MM.1S (cell line): ENCODE measurements at regions not wholly inside any gene's neighbourhood (a gene's known extent, or its start where the extent isn't known, plus 50 kb on each side); places are given as distances from the start of the nearest gene placed in this dataset.

Experiments used
- DNase-seq: peaks from one replicate; pipeline ENCODE4 v3.0.0-alpha.2; 2015
- H2AFZ ChIP-seq: fragments of 300-600 bp; sonication (generic); 2 replicates; pipeline ENCODE4 v1.6.0; 2016; ENCODE audit warnings: antibody characterized with exemption, low read length
- H3F3A ChIP-seq: fragments of 300-600 bp; sonication (generic); 2 replicates; pipeline ENCODE4 v1.6.1; 2016; ENCODE audit warnings: mild to moderate bottlenecking, antibody characterized with exemption, low read length, moderate library complexity, mixed read lengths; ENCODE audit not compliant: insufficient read depth
- H3K27ac ChIP-seq: fragments of 300-600 bp; sonication (generic); 2 replicates; pipeline ENCODE4 v1.5.1; 2016; ENCODE audit warnings: mild to moderate bottlenecking, low read length
- H3K27me3 ChIP-seq: fragments of 300-600 bp; sonication (generic); replicated peaks from 2 replicates; pipeline ENCODE4 v1.6.0; 2016; ENCODE audit warnings: low read length; ENCODE audit not compliant: insufficient read depth
- H3K36me3 ChIP-seq: fragments of 300-600 bp; sonication (generic); replicated peaks from 2 replicates; pipeline ENCODE4 v1.6.1; 2016; ENCODE audit warnings: mild to moderate bottlenecking, low read length, mixed read lengths; ENCODE audit not compliant: insufficient read depth
- H3K4me1 ChIP-seq: fragments of 300-600 bp; sonication (generic); 2 replicates; pipeline ENCODE4 v1.6.1; 2016; ENCODE audit warnings: low read length, mixed read lengths
- H3K4me2 ChIP-seq: fragments of 300-600 bp; sonication (generic); 2 replicates; pipeline ENCODE4 v1.6.0; 2016; ENCODE audit warnings: low read depth, low read length
- H3K4me3 ChIP-seq: fragments of 300-600 bp; sonication (generic); 2 replicates; pipeline ENCODE4 v1.5.1; 2016; ENCODE audit warnings: low read length, mixed read lengths
- H3K79me2 ChIP-seq: fragments of 300-600 bp; sonication (generic); 2 replicates; pipeline ENCODE4 v1.6.1; 2016; ENCODE audit warnings: mixed run types, low read length, mixed read lengths
- H3K9ac ChIP-seq: fragments of 300-600 bp; sonication (generic); 2 replicates; pipeline ENCODE4 v1.6.1; 2016; ENCODE audit warnings: low read length, mixed read lengths
- H3K9me2 ChIP-seq: fragments of 300-600 bp; sonication (generic); replicated peaks from 2 replicates; pipeline ENCODE4 v1.6.1; 2016; ENCODE audit warnings: mild to moderate bottlenecking, low read length, mixed read lengths; ENCODE audit not compliant: insufficient read depth
- H3K9me3 ChIP-seq: fragments of 300-600 bp; sonication (generic); replicated peaks from 2 replicates; pipeline ENCODE4 v1.6.1; 2016; ENCODE audit warnings: mild to moderate bottlenecking, low read length, mixed read lengths; ENCODE audit not compliant: insufficient read depth
- H4K20me1 ChIP-seq: fragments of 300-600 bp; sonication (generic); 2 replicates; pipeline ENCODE4 v1.6.1; 2016; ENCODE audit warnings: mild to moderate bottlenecking, low read length, moderate library complexity, mixed read lengths; ENCODE audit not compliant: insufficient read depth
- EZH2 ChIP-seq: fragments of 300-600 bp; sonication (generic); optimal IDR thresholded peaks from 2 replicates; pipeline ENCODE3; 2017; ENCODE audit warnings: low read depth, mild to moderate bottlenecking, antibody characterized with exemption, low read length, mixed read lengths
- EZH2phosphoT487 ChIP-seq: fragments of 300-600 bp; sonication (generic); IDR thresholded peaks from 2 replicates; pipeline ENCODE4 v1.6.1; 2018; ENCODE audit warnings: antibody characterized with exemption, low read length
- TF ChIP-seq, protein P1 (sequence below): fragments of 300-600 bp; sonication (generic); IDR thresholded peaks from 2 replicates; pipeline ENCODE4 v1.5.1; 2016; ENCODE audit warnings: antibody characterized with exemption, low read length, mixed read lengths

DNA sequence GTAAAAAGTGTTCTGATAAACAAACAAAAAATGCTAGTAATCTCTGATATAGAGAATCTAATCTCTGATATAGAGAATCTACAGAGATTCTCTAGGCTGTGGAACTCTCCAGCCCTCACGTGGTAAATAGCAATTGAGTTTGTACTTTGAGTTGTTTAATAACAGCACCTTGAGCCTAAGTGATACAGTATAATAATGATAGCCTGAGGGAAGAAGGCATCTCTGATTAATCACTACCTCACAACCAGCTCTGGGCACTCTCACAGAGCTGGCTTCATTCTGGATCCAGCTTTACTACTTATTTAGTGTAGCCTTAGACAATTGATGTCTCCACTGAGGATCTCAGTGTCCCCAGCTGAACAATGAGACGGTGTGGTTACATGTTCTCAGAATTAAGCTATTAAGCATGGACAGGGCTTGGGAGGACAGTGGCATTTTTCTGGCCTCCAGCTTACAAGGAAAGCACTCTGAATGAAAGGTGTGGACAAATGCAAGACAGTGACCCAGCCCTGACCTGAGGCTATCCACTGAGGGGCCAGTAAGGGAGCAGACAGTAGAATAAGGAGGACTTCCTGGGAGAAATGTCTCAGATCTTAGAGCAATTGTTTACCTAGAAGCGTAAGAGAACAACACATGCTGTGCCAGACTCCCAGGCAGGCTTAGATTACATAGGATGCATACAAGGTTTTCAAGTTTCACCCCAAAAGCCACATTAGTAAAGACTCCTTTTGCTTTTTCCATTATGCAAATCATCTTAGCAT lies 88.7 kb upstream of the DRD2 start:
- Histone ChIP-seq H3F3A (no peaks in the 10 kb centered on the region), H2AFZ (no peak overlapping the region), H3K4me2 (no peak overlapping the region), H3K27ac (no peak overlapping the region), H3K36me3 (no peaks in the 10 kb centered on the region), H4K20me1 (no peaks in the 10 kb centered on the region), H3K9ac (no peak overlapping the region), H3K9me3 (no peaks in the 10 kb centered on the region), H3K9me2 (no peaks in the 10 kb centered on the region), H3K79me2 (no peaks in the 10 kb centered on the region), H3K4me3 (no peak overlapping the region), H3K27me3 (no peaks in the 10 kb centered on the region), H3K4me1 (no peaks in the 10 kb centered on the region)
- DNase-seq = no peak
- TF ChIP-seq, protein P1, sequence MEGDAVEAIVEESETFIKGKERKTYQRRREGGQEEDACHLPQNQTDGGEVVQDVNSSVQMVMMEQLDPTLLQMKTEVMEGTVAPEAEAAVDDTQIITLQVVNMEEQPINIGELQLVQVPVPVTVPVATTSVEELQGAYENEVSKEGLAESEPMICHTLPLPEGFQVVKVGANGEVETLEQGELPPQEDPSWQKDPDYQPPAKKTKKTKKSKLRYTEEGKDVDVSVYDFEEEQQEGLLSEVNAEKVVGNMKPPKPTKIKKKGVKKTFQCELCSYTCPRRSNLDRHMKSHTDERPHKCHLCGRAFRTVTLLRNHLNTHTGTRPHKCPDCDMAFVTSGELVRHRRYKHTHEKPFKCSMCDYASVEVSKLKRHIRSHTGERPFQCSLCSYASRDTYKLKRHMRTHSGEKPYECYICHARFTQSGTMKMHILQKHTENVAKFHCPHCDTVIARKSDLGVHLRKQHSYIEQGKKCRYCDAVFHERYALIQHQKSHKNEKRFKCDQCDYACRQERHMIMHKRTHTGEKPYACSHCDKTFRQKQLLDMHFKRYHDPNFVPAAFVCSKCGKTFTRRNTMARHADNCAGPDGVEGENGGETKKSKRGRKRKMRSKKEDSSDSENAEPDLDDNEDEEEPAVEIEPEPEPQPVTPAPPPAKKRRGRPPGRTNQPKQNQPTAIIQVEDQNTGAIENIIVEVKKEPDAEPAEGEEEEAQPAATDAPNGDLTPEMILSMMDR = no peak
- TF ChIP-seq EZH2phosphoT487 = no peak
- no peak for TF ChIP-seq EZH2

GRCh38 chr11:113562981-113563461 lies 87.8 kb upstream of the DRD2 start:
- Histone ChIP-seq H3K4me1 (no peaks in the 10 kb centered on the region), H3K4me2 (no peak overlapping the region), H3K27me3 (no peaks in the 10 kb centered on the region), H3K36me3 (no peaks in the 10 kb centered on the region), H3F3A (no peaks in the 10 kb centered on the region), H3K4me3 (no peak overlapping the region), H4K20me1 (no peaks in the 10 kb centered on the region), H3K27ac (no peak overlapping the region), H3K79me2 (no peaks in the 10 kb centered on the region), H2AFZ (no peak overlapping the region), H3K9me2 (no peaks in the 10 kb centered on the region), H3K9me3 (no peaks in the 10 kb centered on the region), H3K9ac (no peak overlapping the region)
- no peak for TF ChIP-seq EZH2phosphoT487
- DNase-seq = no peak

- Histone ChIP-seq H3K4me1 (no peaks in the 10 kb centered on the region), H3K79me2 (no peaks in the 10 kb centered on the region), H3K36me3 (no peaks in the 10 kb centered on the region), H3K27me3 (no peaks in the 10 kb centered on the region), H4K20me1 (no peaks in the 10 kb centered on the region), H3F3A (no peaks in the 10 kb centered on the region), H2AFZ (no peak overlapping the region), H3K9me3 (no peaks in the 10 kb centered on the region), H3K9me2 (no peaks in the 10 kb centered on the region), H3K4me2 (no peak overlapping the region), H3K9ac (no peak overlapping the region), H3K4me3 (no peak overlapping the region), H3K27ac (no peak overlapping the region)
- TF ChIP-seq EZH2 = no peak
- no peak for TF ChIP-seq EZH2phosphoT487
- TF ChIP-seq, protein P1 = no peak
- DNase-seq = no peak
Measured at GRCh38 chr11:113562576-113562975, 87.4 kb upstream of the DRD2 start.

GRCh38 chr11:113557926-113558325 lies 82.7 kb upstream of the DRD2 start:
- Histone ChIP-seq H3K4me2 (no peak overlapping the region), H3K9me2 (no peaks in the 10 kb centered on the region), H3K4me1 (no peaks in the 10 kb centered on the region), H3K27ac (no peak overlapping the region), H3K4me3 (no peak overlapping the region), H3K36me3 (no peaks in the 10 kb centered on the region), H3K27me3 (no peaks in the 10 kb centered on the region), H3K9me3 (no peaks in the 10 kb centered on the region), H3K9ac (no peak overlapping the region), H2AFZ (no peak overlapping the region), H4K20me1 (no peaks in the 10 kb centered on the region), H3K79me2 (no peaks in the 10 kb centered on the region), H3F3A (no peaks in the 10 kb centered on the region)
- DNase-seq = no peak
- TF ChIP-seq EZH2 = no peak
- no peak for TF ChIP-seq EZH2phosphoT487
- TF ChIP-seq, protein P1 = no peak
